ENCODE measurements at regions not wholly inside any gene's neighbourhood (a gene's known extent, or its start where the extent isn't known, plus 50 kb on each side); places are given as distances from the start of the nearest gene placed in this dataset.

- TF ChIP-seq CTCF (conservative IDR thresholded peaks at IDR 0.05; ENCODE audit: low read depth in 2 of 2) (no peak), EZH2 (IDR thresholded peaks at IDR 0.05; ENCODE audit: low read depth, unreplicated experiment) (no peak), POLR2AphosphoS5 (IDR thresholded peaks at IDR 0.05; ENCODE audit: low read depth) (no peak), EZH2phosphoT487 (IDR thresholded peaks at IDR 0.05; ENCODE audit: unreplicated experiment) (no peak), REST (IDR thresholded peaks at IDR 0.05; ENCODE audit: unreplicated experiment) (no peak), ZNF331 (CRISPR knock-in tag; IDR thresholded peaks at IDR 0.05; ENCODE audit: low read depth) (no peak), ZNF114 (CRISPR knock-in tag; IDR thresholded peaks at IDR 0.05) (no peak), STAT1 (IDR thresholded peaks at IDR 0.05; ENCODE audit: unreplicated experiment) (no peak), ETS1 (IDR thresholded peaks at IDR 0.05) (no peak)
Observed at GRCh38 chr9:1855726-1856125, 159.4 kb upstream of the SMARCA2 start.

All from GM23338 (cell line).